HepG2 (cell line): ENCODE measurements at regions not wholly inside any gene's neighbourhood (a gene's known extent, or its start where the extent isn't known, plus 50 kb on each side); places are given as distances from the start of the nearest gene placed in this dataset.

Source experiments
- BCL3 ChIP-seq: sonication (generic); formaldehyde crosslinking; IDR thresholded peaks from 2 replicates; pipeline ENCODE4 v1.5.1; 2020; ENCODE audit warnings: mild to moderate bottlenecking, missing genetic modification reagents, moderate library complexity
- BHLHE40 ChIP-seq: IDR thresholded peaks from 2 replicates; pipeline ENCODE4 v1.6.1; 2011; ENCODE audit warnings: low read length, improper control_type of control experiment
- CEBPB ChIP-seq: IDR thresholded peaks from 2 replicates; pipeline ENCODE4 v1.6.1; 2011; ENCODE audit warnings: low read depth, low read length, improper control_type of control experiment, borderline replicate concordance
- CHD2 ChIP-seq: IDR thresholded peaks from 2 replicates; pipeline ENCODE4 v1.6.1; 2011; ENCODE audit warnings: low read depth, low read length, improper control_type of control experiment
- CTCF ChIP-seq: sonication (generic); formaldehyde crosslinking; IDR thresholded peaks from 2 replicates; pipeline ENCODE4 v1.5.0; 2020; ENCODE audit warnings: mild to moderate bottlenecking, missing genetic modification reagents, moderate library complexity
- PBX3 ChIP-seq: sonication (generic); formaldehyde crosslinking; IDR thresholded peaks from 2 replicates; pipeline ENCODE4 v1.8.1; 2023; ENCODE audit warnings: missing genetic modification reagents, inconsistent platforms, borderline replicate concordance
- REST ChIP-seq, 2 experiments: IDR thresholded peaks; 2 replicates each; pipeline ENCODE4 v1.6.1; 2011 to 2012; ENCODE audit warnings: low read length in 2 of 2, borderline replicate concordance in 1 of 2, low read depth in 1 of 2, mild to moderate bottlenecking in 1 of 2, moderate library complexity in 1 of 2
- SIN3A ChIP-seq: IDR thresholded peaks from 2 replicates; pipeline ENCODE4 v1.6.1; 2011; ENCODE audit warnings: low read depth, mild to moderate bottlenecking, control low read depth, low read length, borderline replicate concordance
- SPEN ChIP-seq: sonication (generic); formaldehyde crosslinking; IDR thresholded peaks from 2 replicates; pipeline ENCODE4 v1.5.1; 2020; ENCODE audit warnings: low read depth, mild to moderate bottlenecking, missing genetic modification reagents
- TAF1 ChIP-seq: sonication (generic); formaldehyde crosslinking; IDR thresholded peaks from 2 replicates; pipeline ENCODE4 v1.4.0; 2020; ENCODE audit warnings: missing genetic modification reagents
- TFAP4 ChIP-seq: sonication (generic); IDR thresholded peaks from 2 replicates; pipeline ENCODE4 v1.6.1; 2016; ENCODE audit warnings: low read depth, borderline replicate concordance
- ZBTB7A ChIP-seq: sonication (generic); formaldehyde crosslinking; IDR thresholded peaks from 2 replicates; pipeline ENCODE4 v1.8.0; 2022; ENCODE audit warnings: mild to moderate bottlenecking, missing genetic modification reagents
- ZNF572 ChIP-seq: sonication (generic); formaldehyde crosslinking; IDR thresholded peaks from 2 replicates; pipeline ENCODE4 v1.5.1; 2020; ENCODE audit warnings: mild to moderate bottlenecking, missing genetic modification reagents

GRCh38 chr4:111652986-111653385, 492.3 kb upstream of the FAM241A start:
- TF ChIP-seq CTCF (CRISPR knock-in tag) (no peak), BCL3 (no peak), PBX3 (CRISPR knock-in tag) (no peak), ZBTB7A (CRISPR knock-in tag) (no peak), ZNF572 (no peak), SIN3A (no peak), TFAP4 (no peak), CEBPB (no peak), CHD2 (no peak), REST (IDR thresholded peaks at IDR 0.05; ENCODE audit: borderline replicate concordance in 1 of 2, low read depth in 1 of 2, low read length in 2 of 2) (no peak), SPEN (CRISPR knock-in tag) (no peak), BHLHE40 (no peak), TAF1 (CRISPR knock-in tag) (no peak)
